ENCODE measurements at regions not wholly inside any gene's neighbourhood (a gene's known extent, or its start where the extent isn't known, plus 50 kb on each side); places are given as distances from the start of the nearest gene placed in this dataset.

DNA sequence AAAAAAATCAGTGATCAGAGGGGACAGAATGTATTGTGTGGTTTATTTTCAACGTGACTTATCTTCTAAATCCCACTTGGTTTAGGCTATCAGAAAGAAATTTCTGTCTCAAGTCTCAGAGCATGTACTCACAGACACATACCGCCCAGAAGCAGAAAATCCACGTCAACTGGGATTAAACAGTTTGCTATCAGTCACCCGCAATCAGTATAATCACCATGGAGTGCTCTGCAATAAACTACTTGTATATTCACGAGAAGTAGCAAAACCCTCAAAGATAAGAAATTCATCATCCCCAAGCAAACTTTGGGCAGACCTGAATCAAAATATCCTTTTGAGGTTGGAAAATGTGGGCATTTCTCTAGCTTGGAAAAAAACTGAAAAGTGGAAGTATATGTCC lies 259.1 kb downstream of the FGFR2 start:
- TF ChIP-seq, protein P1, sequence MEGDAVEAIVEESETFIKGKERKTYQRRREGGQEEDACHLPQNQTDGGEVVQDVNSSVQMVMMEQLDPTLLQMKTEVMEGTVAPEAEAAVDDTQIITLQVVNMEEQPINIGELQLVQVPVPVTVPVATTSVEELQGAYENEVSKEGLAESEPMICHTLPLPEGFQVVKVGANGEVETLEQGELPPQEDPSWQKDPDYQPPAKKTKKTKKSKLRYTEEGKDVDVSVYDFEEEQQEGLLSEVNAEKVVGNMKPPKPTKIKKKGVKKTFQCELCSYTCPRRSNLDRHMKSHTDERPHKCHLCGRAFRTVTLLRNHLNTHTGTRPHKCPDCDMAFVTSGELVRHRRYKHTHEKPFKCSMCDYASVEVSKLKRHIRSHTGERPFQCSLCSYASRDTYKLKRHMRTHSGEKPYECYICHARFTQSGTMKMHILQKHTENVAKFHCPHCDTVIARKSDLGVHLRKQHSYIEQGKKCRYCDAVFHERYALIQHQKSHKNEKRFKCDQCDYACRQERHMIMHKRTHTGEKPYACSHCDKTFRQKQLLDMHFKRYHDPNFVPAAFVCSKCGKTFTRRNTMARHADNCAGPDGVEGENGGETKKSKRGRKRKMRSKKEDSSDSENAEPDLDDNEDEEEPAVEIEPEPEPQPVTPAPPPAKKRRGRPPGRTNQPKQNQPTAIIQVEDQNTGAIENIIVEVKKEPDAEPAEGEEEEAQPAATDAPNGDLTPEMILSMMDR (IDR thresholded peaks at IDR 0.05), result no peak
- ATAC-seq, result no peak
- intact Hi-C loops (cut with DNase I), result no loop called here
- no peaks in the 10 kb centered on the region for H3K27me3 ChIP-seq
- no peaks in the 10 kb centered on the region for H3K4me1 ChIP-seq
- H3K27ac ChIP-seq, result no peak overlapping the region
- H3K9me3 ChIP-seq, result no peaks in the 10 kb centered on the region
- H3K4me3 ChIP-seq, result no peak overlapping the region
- DNase-seq, result no peak
- no peaks in the 10 kb centered on the region for H3K36me3 ChIP-seq

DNA sequence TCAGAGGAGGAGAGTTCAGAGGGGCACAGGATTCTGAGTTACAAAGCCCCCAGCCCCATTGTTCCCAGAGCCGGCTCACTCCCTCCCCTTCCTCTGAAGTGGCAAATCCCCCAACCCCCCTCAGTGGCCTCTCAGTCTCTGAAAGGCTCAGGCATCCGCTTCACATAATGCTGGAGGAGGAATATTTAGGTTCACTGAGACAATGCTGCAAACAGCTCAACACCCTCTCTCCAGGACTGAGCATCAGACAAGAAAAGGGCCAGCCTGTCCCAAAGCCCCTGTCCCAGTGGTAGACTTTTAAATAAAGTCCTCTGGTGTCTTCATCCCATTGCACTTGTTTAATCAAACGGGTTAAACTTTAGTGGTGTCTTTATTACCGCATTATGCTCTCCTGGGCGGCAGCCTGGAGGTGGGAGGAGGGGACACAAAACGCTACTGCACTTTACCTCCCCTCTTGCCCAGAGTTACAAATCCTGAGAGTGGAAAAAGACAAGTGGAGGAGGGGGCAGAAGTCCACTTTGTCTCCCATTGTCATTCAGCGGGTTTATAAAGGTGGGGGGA lies 257.9 kb downstream of the FGFR2 start:
- ATAC-seq (no peak), DNase-seq (no peak)
- no peaks in the 10 kb centered on the region for H3K9me3 ChIP-seq
- H3K4me3 ChIP-seq, result no peak overlapping the region
- no peaks in the 10 kb centered on the region for H3K4me1 ChIP-seq
- TF ChIP-seq, protein P1 (IDR thresholded peaks at IDR 0.05), result no peak
- intact Hi-C loops (cut with DNase I), result no loop called here
- no peak overlapping the region for H3K27ac ChIP-seq
- no peaks in the 10 kb centered on the region for H3K36me3 ChIP-seq
- no peaks in the 10 kb centered on the region for H3K27me3 ChIP-seq

DNA sequence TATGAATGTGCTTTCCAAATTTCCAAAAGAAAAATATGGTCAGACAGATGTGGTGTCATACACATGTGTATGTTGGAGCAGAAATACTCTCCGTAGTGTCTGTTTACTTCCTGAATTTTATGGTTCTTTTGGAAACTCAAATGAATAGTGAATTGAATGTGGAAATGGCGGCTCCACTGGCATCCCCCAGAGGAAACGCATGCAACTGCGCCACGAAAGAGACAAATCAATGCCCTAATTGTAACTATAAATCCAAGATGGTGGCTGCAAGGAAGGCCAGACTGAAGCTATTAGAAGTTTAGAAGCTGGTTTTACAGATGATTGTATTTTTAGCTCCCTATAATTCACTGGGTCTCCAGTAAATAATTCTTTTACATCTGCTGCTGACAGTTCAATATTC lies 246.7 kb downstream of the FGFR2 start:
- no peaks in the 10 kb centered on the region for H3K36me3 ChIP-seq
- TF ChIP-seq, protein P1 (IDR thresholded peaks at IDR 0.05), result no peak
- intact Hi-C loops (cut with DNase I), result no loop called here

DNA sequence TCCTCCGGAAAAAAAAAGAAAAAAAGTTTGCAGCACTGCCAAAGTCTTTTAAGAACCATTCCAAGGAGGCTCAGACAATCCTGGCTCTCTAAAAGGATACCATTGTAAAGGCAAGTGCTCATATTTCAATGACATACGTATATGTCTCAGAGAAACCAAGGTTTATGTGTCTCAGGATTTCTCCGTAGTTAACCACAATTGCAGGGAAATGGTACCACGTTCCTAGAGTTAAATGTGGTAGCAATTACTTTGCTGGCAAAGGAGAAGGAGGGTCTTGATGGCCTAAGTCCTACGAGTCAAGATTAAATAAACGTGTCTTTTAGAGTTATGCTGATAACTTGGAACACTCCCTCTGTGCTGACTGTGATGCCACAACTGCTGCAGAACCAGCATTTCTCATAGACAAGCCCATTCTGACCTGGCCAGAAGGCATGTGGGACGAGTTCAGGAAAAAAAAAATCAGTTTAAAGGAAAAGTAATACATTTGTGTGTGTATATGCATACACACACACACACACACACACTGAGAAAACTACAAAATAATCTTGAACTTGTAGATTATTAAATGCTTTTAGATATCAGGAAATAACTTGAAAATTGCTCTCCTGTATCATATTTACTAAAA lies 245.9 kb downstream of the FGFR2 start:
- DNase-seq, result no peak
- H3K27ac ChIP-seq, result no peak overlapping the region
- intact Hi-C loops (cut with DNase I), result no loop called here
- H3K9me3 ChIP-seq, result no peaks in the 10 kb centered on the region
- H3K36me3 ChIP-seq, result no peaks in the 10 kb centered on the region
- TF ChIP-seq, protein P1 (IDR thresholded peaks at IDR 0.05), result no peak
- no peaks in the 10 kb centered on the region for H3K4me1 ChIP-seq
- no peak overlapping the region for H3K4me3 ChIP-seq
- no peaks in the 10 kb centered on the region for H3K27me3 ChIP-seq
- no peak for ATAC-seq

More for the DNA sequence above, 246.7 kb downstream of the FGFR2 start:
- no peak for DNase-seq
- Histone ChIP-seq H3K27me3 (no peaks in the 10 kb centered on the region), H3K4me3 (no peak overlapping the region), H3K4me1 (no peaks in the 10 kb centered on the region), H3K9me3 (no peaks in the 10 kb centered on the region), H3K27ac (no peak overlapping the region)
- ATAC-seq, result no peak

DNA sequence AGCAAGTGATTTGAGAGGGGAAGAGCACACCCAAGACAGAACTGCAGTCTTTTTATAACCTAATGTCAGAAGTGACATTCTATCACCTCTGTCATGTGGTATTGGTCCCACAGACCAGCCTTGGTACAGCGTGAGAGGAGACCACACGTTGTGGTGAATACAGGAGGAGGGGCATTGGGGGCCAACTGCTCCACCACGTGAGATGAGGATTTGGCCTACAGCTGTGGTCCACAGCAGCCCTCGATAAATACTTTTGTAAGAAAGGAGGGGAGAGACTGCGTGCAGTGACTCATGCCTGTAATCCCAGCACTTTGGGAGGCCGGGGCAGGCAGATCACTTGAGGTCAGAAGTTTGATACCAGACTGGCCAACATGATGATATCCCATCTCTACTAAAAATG lies 243.1 kb downstream of the FGFR2 start:
- Histone ChIP-seq H3K27ac (no peak overlapping the region), H3K36me3 (no peaks in the 10 kb centered on the region), H3K9me3 (no peaks in the 10 kb centered on the region), H3K27me3 (no peaks in the 10 kb centered on the region), H3K4me3 (no peak overlapping the region), H3K4me1 (no peaks in the 10 kb centered on the region)
- no peak for DNase-seq
- no peak for ATAC-seq
- intact Hi-C loops (cut with DNase I), result no loop called here
- TF ChIP-seq, protein P1 (IDR thresholded peaks at IDR 0.05), result no peak

All from upper lobe of right lung (tissue), 1 donor.